Testis (tissue), 2 donors: ENCODE measurements at regions not wholly inside any gene's neighbourhood (a gene's known extent, or its start where the extent isn't known, plus 50 kb on each side); places are given as distances from the start of the nearest gene placed in this dataset.

Source experiments
- DNase-seq: peaks from one replicate; pipeline ENCODE4 v3.0.0-alpha.2; 2019
- H3K27ac ChIP-seq, 2 donors: fragments of 200-600 bp; sonication (generic); one replicate each; pipeline ENCODE4 v1.5.1; 2019
- H3K27me3 ChIP-seq: fragments of 200-600 bp; sonication (generic); one replicate; pipeline ENCODE4 v1.5.1; 2019
- H3K36me3 ChIP-seq: fragments of 200-600 bp; sonication (generic); one replicate; pipeline ENCODE4 v1.5.1; 2017; ENCODE audit warnings: low read depth; ENCODE audit errors: missing control alignments
- H3K4me1 ChIP-seq: fragments of 200-600 bp; sonication (generic); one replicate; pipeline ENCODE4 v1.5.1; 2019
- H3K4me3 ChIP-seq, 2 donors: fragments of 200-600 bp; sonication (generic); one replicate each; pipeline ENCODE4 v1.5.1; 2017 to 2019
- H3K9me3 ChIP-seq: fragments of 200-600 bp; sonication (generic); one replicate; pipeline ENCODE4 v1.5.1; 2017
- CTCF ChIP-seq, 3 experiments: fragments of 450-650 bp in 2 of 3; fragments of 200-600 bp in 1 of 3; sonication (generic) in 1 of 3; IDR thresholded peaks; one replicate each; pipeline ENCODE4 v1.5.1; 2016 to 2019; ENCODE audit warnings: antibody characterized with exemption in 3 of 3, mild to moderate bottlenecking in 2 of 3, moderate library complexity in 1 of 3
- POLR2A ChIP-seq: fragments of 450-650 bp; IDR thresholded peaks from one replicate; pipeline ENCODE4 v1.6.1; 2017; ENCODE audit warnings: antibody characterized with exemption, mild to moderate bottlenecking, moderate library complexity
- WGBS, 2 donors: methylation state at CpG; one replicate each; pipeline ENCODE4 v1.1.5; 2018; 5-methylcytosine and 5-hydroxymethylcytosine counted together
- intact Hi-C: fragments of 100-400 bp; cut with DNase I; formaldehyde crosslinking; loops from one replicate; pipeline ENCODE4 v1.15.1; 2023; ENCODE audit warnings: low total_unique reads

- no peak overlapping the region for H3K27ac ChIP-seq
- intact Hi-C loops = no loop called here
- no peaks in the 10 kb centered on the region for H3K36me3 ChIP-seq
- no peaks in the 10 kb centered on the region for H3K9me3 ChIP-seq
- DNase-seq = no peak
- TF ChIP-seq POLR2A = no peak
- no peak overlapping the region for H3K4me3 ChIP-seq
- 86 to 90% methylated on average over 3 of the region's 3 CpGs for WGBS, 2 donors
- H3K4me1 ChIP-seq = no peaks in the 10 kb centered on the region
- H3K27me3 ChIP-seq = no peaks in the 10 kb centered on the region
Observed at GRCh38 chr2:220247588-220248350, 620.3 kb downstream of the SLC4A3 start.

DNA sequence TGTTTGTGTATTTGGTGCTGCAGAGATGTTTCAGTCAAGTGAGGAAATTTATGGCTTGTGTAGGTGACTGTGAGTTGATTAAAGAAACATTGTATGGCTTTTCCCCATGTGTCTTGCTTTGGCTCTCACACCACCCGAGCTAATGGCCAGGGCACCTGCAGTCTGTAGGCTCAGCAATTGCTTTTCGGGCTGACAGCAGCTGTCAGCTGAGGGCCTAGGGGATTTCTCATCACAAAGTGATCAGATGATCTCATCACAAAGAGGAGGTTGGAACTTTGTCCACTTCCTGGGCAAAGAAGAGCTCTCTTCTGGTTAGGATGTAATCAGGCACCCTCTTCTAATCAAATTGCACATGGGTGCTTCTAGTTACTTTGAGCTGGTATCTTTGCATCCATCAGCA lies 632.2 kb downstream of the SLC4A3 start:
- Histone ChIP-seq H3K27ac (no peak overlapping the region), H3K4me1 (no peaks in the 10 kb centered on the region), H3K4me3 (no peak overlapping the region), H3K9me3 (no peaks in the 10 kb centered on the region), H3K27me3 (no peaks in the 10 kb centered on the region), H3K36me3 (no peaks in the 10 kb centered on the region)
- intact Hi-C loops = no loop called here
- 76 to 79% methylated on average over 2 of the region's 2 CpGs for WGBS, 2 donors
- TF ChIP-seq CTCF (IDR thresholded peaks at IDR 0.05) (no peak), POLR2A (no peak)
- no peak for DNase-seq

GRCh38 chr2:220263300-220263699 lies 635.9 kb downstream of the SLC4A3 start:
- no peak overlapping the region for H3K27ac ChIP-seq
- H3K4me3 ChIP-seq = no peak overlapping the region
- no peak for TF ChIP-seq POLR2A
- 86 to 93% methylated on average over 6 of the region's 6 CpGs for WGBS, 2 donors
- no peaks in the 10 kb centered on the region for H3K27me3 ChIP-seq
- DNase-seq = no peak
- H3K9me3 ChIP-seq = no peaks in the 10 kb centered on the region
- no peaks in the 10 kb centered on the region for H3K4me1 ChIP-seq
- intact Hi-C loops = no loop called here
- H3K36me3 ChIP-seq = no peaks in the 10 kb centered on the region

GRCh38 chr2:220269367-220269766 lies 641.9 kb downstream of the SLC4A3 start:
- 84 to 85% methylated on average over 4 of the region's 4 CpGs for WGBS, 2 donors
- H3K4me3 ChIP-seq = no peak overlapping the region
- no peak for DNase-seq
- no peaks in the 10 kb centered on the region for H3K27me3 ChIP-seq
- H3K36me3 ChIP-seq = no peaks in the 10 kb centered on the region
- H3K27ac ChIP-seq = no peak overlapping the region
- intact Hi-C loops = no loop called here
- no peaks in the 10 kb centered on the region for H3K4me1 ChIP-seq
- TF ChIP-seq POLR2A (no peak), CTCF (IDR thresholded peaks at IDR 0.05) (no peak)
- no peaks in the 10 kb centered on the region for H3K9me3 ChIP-seq

DNA sequence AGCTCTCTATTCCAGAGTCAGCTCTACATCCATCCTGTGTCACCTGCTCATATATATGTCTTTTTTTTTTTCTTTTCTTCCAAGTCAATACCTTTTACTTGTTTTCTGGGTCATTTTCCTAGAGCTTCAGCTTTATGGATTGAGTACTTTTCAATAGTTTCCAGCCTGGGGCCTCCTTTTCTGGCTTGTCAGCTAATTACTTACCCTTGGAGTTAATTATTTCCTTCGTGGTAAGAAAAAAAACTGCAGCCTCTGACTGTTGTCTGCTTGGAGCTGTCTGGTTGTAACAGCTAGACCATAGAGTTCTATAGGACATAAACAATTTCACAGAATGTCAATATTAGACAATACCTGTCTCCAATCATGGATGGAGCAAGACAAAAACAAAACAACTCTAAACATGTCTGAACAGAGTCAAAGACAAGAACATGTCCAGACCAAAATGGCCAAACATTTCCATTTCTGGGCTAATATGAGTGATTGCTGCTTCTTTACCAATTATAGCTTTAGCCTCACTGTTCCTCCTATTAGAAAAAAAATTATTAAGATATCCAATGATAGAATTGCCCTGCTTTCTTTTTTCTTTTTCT lies 643.1 kb downstream of the SLC4A3 start:
- Histone ChIP-seq H3K9me3 (no peaks in the 10 kb centered on the region), H3K4me3 (no peak overlapping the region), H3K27ac (no peak overlapping the region), H3K27me3 (no peaks in the 10 kb centered on the region), H3K36me3 (no peaks in the 10 kb centered on the region), H3K4me1 (no peaks in the 10 kb centered on the region)
- no peak for TF ChIP-seq CTCF (IDR thresholded peaks at IDR 0.05)
- no peak for TF ChIP-seq POLR2A
- no peak for DNase-seq
- WGBS, 2 donors = 29 to 60% methylated on average over 1 of the region's 1 CpG
- intact Hi-C loops = no loop called here

DNA sequence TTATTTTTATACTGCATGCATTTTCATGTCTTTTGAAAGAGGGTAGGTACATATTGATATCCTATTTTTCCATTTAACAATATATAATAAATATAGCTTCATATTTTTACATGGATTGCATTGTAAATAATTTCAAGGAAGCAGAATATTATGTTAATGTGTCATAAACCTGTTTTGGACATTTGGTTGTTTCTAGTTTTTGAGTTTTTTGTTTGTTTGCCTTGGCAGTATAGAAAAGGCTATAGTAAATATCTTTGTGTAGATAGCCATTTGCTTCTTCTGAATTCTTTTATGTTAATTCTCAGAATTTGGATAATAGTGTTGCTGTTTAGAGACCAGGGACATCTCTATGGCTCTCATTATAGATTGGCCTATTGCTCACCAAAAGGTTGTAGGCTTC lies 645.2 kb downstream of the SLC4A3 start:
- Histone ChIP-seq H3K4me3 (no peak overlapping the region), H3K27me3 (no peaks in the 10 kb centered on the region), H3K9me3 (no peaks in the 10 kb centered on the region), H3K4me1 (no peaks in the 10 kb centered on the region), H3K36me3 (no peaks in the 10 kb centered on the region), H3K27ac (no peak overlapping the region)
- TF ChIP-seq CTCF (IDR thresholded peaks at IDR 0.05) = no peak
- TF ChIP-seq POLR2A = no peak
- no peak for DNase-seq
- intact Hi-C loops = no loop called here
